ENCODE measurements at regions not wholly inside any gene's neighbourhood (a gene's known extent, or its start where the extent isn't known, plus 50 kb on each side); places are given as distances from the start of the nearest gene placed in this dataset.

DNA sequence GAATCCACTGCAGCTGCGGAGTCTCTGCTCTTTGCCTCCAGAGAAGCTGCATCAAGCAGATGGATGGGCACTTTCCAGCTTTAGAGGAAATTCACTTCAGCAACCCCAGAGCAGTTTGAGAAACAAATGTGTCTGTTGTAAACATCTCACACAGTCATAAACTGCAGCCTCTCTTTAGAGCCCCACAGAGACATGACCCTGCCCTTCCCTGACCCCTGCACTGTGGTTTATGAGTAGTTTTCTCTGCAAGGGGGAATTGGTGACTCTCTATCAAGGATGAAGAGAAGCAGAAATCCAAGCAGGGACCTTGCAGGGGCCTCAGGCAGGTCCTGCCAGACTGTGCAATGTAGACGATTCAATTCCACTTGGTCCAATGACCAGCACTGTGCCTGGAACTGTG lies 160.2 kb downstream of the SH2D4B start:
- H3K27me3 ChIP-seq: peaks cover 5% of the 10 kb centered on the region
- TF ChIP-seq POLR2AphosphoS5 (IDR thresholded peaks at IDR 0.05) (no peak), POLR2A (IDR thresholded peaks at IDR 0.05) (no peak), EP300 (IDR thresholded peaks at IDR 0.05) (no peak)
- TF ChIP-seq, protein P1, sequence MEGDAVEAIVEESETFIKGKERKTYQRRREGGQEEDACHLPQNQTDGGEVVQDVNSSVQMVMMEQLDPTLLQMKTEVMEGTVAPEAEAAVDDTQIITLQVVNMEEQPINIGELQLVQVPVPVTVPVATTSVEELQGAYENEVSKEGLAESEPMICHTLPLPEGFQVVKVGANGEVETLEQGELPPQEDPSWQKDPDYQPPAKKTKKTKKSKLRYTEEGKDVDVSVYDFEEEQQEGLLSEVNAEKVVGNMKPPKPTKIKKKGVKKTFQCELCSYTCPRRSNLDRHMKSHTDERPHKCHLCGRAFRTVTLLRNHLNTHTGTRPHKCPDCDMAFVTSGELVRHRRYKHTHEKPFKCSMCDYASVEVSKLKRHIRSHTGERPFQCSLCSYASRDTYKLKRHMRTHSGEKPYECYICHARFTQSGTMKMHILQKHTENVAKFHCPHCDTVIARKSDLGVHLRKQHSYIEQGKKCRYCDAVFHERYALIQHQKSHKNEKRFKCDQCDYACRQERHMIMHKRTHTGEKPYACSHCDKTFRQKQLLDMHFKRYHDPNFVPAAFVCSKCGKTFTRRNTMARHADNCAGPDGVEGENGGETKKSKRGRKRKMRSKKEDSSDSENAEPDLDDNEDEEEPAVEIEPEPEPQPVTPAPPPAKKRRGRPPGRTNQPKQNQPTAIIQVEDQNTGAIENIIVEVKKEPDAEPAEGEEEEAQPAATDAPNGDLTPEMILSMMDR (IDR thresholded peaks at IDR 0.05): no peak
- H3K9me3 ChIP-seq: no peaks in the 10 kb centered on the region
- ATAC-seq: no peak
- no peaks in the 10 kb centered on the region for H3K36me3 ChIP-seq
- H3K4me1 ChIP-seq: peaks cover 0 to 8% (median 0%) of the 10 kb centered on the region in 3 donors
- no peak overlapping the region for H3K4me3 ChIP-seq
- no peak overlapping the region for H3K27ac ChIP-seq
- WGBS, 2 donors (ENCODE audit: low coverage in 1 of 2): 83% methylated on average over 1 of the region's 2 CpGs; no CpG with 5 or more reads in 1 of the 2 donors

DNA sequence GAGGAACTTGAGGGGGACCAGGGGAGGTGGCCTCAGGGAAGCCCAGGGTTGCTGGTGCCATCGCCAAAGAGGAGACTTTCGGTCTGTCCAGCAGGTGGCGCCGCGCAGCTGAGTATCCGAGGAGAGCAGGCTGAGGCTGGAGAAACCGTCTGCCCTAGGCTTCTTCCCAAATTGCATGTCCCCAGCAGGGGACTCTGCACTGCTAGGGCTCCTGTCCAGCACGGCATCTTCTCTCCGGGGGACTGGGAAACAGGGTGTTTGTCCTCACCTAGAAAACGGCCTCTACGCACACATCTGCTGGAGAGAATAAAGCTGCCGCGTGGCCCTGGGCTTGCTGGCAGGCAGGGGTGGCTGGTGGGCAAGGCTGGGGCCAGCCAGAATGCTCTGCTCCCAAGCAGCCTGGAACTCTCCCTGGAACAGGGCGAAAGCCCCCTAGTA lies 161.9 kb downstream of the SH2D4B start:
- ATAC-seq: peak; percentile 72

DNA sequence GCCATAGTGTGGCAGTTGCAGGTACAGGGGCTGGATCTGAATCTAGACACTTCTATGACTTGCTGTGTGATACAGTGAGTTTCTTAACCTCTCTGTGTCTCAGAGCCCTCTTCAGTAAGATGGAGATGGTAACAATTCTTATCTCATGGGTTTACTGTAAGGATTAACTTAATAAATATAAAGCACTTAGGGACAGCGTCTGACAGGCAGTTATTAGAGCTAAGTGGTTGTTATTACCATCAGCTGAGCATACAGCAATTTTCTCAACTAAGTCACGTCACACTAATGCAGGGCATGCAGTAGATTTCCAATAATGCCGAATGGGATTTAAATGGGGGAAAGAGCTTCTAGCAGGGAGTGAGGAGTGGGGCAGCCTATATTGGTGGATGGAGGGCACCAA lies 162.6 kb downstream of the SH2D4B start:
- Histone ChIP-seq H3K36me3 (no peaks in the 10 kb centered on the region), H3K27me3 (peaks cover 2% of the 10 kb centered on the region), H3K9me3 (no peaks in the 10 kb centered on the region), H3K4me1 (peaks cover 0 to 8% (median 0%) of the 10 kb centered on the region in 3 donors), H3K27ac (no peak overlapping the region), H3K4me3 (no peak overlapping the region)
- TF ChIP-seq POLR2A (IDR thresholded peaks at IDR 0.05) (no peak), POLR2AphosphoS5 (IDR thresholded peaks at IDR 0.05) (no peak), EP300 (IDR thresholded peaks at IDR 0.05) (no peak)
- TF ChIP-seq, protein P1 (IDR thresholded peaks at IDR 0.05): no peak
- WGBS, 2 donors (ENCODE audit: low coverage in 1 of 2): 86% methylated on average over 2 of the region's 3 CpGs; no CpG with 5 or more reads in 1 of the 2 donors
- ATAC-seq: no peak

More for the DNA sequence above, 161.9 kb downstream of the SH2D4B start:
- H3K9me3 ChIP-seq: no peaks in the 10 kb centered on the region
- H3K36me3 ChIP-seq: no peaks in the 10 kb centered on the region
- peaks cover 0 to 8% (median 0%) of the 10 kb centered on the region in 3 donors for H3K4me1 ChIP-seq
- 0 to 2% methylated on average over 2 to 11 of the region's 14 CpGs for WGBS, 2 donors (ENCODE audit: low coverage in 1 of 2)
- H3K4me3 ChIP-seq: no peak overlapping the region
- H3K27me3 ChIP-seq: peaks cover 2% of the 10 kb centered on the region
- TF ChIP-seq POLR2AphosphoS5 (IDR thresholded peaks at IDR 0.05): no peak
- TF ChIP-seq, protein P1 (IDR thresholded peaks at IDR 0.05): peak; percentile 37 to 80 (median 55)
- no peak overlapping the region for H3K27ac ChIP-seq

DNA sequence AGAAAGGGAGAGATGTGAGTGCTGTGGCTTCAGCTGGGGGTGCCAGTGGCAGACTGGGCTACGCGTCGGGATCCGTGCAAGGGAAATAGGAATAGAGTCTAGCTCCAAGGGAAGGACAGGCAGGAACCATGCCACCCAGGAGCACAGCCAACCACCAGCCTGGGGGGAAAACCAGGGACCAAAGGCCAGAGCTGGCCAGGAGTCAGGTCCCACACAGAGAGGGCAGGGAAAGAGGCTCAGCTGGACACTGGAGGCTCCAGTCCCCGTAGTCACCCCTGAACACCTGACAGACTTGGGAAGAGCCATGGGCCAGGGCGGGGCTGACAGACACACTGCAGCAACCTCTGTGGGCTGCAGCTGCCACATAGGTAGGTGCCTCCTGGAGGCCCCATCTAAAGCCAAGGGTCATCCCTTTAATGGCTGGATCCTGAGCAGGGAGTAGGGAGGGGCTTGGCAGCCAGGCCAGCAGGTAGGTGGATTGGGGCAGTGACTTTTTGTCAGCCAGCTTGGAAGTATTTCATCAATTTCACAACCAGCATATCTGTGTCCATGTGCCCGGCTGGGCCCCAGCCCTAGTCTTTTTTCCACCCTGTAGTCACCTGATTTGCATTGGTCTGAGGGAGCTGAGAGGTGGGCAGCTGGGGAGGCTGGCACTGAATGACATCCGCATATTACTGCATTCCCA lies 163.2 kb downstream of the SH2D4B start:
- H3K9me3 ChIP-seq: no peaks in the 10 kb centered on the region
- peaks cover 0 to 8% (median 0%) of the 10 kb centered on the region in 3 donors for H3K4me1 ChIP-seq
- TF ChIP-seq, protein P1 (IDR thresholded peaks at IDR 0.05): no peak
- TF ChIP-seq POLR2A (IDR thresholded peaks at IDR 0.05) (no peak), EP300 (IDR thresholded peaks at IDR 0.05) (no peak), POLR2AphosphoS5 (IDR thresholded peaks at IDR 0.05) (no peak)
- no peak overlapping the region for H3K27ac ChIP-seq
- no peaks in the 10 kb centered on the region for H3K36me3 ChIP-seq
- 93 to 100% methylated on average over 1 to 2 of the region's 8 CpGs for WGBS, 2 donors (ENCODE audit: low coverage in 1 of 2)
- ATAC-seq: no peak
- H3K27me3 ChIP-seq: peaks cover 2% of the 10 kb centered on the region
- H3K4me3 ChIP-seq: no peak overlapping the region

DNA sequence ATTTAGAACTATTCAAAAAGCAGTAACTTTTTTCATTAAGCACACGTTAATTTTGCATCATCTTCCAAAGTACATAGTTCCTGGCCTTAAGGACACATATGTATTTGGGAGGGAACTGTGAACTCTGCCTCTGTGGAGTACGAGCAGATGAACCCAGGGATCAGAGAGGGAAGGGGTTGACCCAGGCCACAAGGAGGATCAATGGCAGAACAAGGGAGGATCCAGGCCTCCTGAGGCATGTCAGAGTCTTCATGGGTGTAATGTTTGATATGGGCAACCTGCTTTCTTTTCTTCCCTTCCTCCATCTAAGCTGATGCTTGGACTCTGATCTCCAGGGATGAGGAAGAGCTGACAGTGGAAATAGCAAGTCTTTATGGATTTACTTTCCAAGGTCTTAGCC lies 164.0 kb downstream of the SH2D4B start:
- Histone ChIP-seq H3K9me3 (no peaks in the 10 kb centered on the region), H3K27ac (no peak overlapping the region), H3K4me3 (no peak overlapping the region), H3K36me3 (no peaks in the 10 kb centered on the region), H3K4me1 (peaks cover 0 to 8% (median 0%) of the 10 kb centered on the region in 3 donors), H3K27me3 (peaks cover 2% of the 10 kb centered on the region)
- no peak for ATAC-seq
- TF ChIP-seq POLR2AphosphoS5 (IDR thresholded peaks at IDR 0.05): no peak
- TF ChIP-seq, protein P1 (IDR thresholded peaks at IDR 0.05): no peak
- TF ChIP-seq POLR2A (IDR thresholded peaks at IDR 0.05): no peak
- no peak for TF ChIP-seq EP300 (IDR thresholded peaks at IDR 0.05)
- 66 to 79% methylated on average over 2 of the region's 2 CpGs for WGBS, 2 donors (ENCODE audit: low coverage in 1 of 2)
